GM18868 (cell line): ENCODE measurements at regions not wholly inside any gene's neighbourhood (a gene's known extent, or its start where the extent isn't known, plus 50 kb on each side); places are given as distances from the start of the nearest gene placed in this dataset.
A peak's percentile ranks its signal among the peaks of the same experiment; 100 is the strongest.
"Not testable (repeated sequence)": the region's sequence is repeated elsewhere in the genome, so short reads cannot be mapped to it uniquely, and the experiment has no call there.

Source experiments
- ATAC-seq: cut with Tn5 transposase; IDR thresholded peaks from one replicate; pipeline ENCODE4 v1.9.1; 2021; ENCODE audit warnings: mild to moderate bottlenecking, moderate library complexity; ENCODE audit not compliant: unreplicated experiment

DNA sequence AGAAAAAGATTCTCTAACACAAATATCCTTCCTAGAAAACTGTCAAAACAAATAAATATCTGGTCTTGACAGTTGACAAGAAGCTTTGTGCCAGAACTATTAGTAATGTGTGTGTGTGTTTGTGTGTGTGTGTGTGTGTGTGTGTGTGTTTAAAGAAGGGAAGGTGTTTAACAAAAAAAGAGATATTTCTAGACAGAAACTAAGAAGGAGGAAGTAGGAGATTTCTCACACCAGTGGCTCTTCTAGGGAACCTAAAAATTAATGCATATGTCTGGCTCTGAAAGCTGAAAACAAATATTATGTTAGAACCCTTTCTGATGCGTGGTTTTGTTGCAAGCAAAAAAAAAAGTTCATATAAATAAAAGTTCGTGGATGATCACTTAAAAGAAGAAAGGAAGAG lies 277.5 kb downstream of the RPS4Y2 start:
- no peak for ATAC-seq

DNA sequence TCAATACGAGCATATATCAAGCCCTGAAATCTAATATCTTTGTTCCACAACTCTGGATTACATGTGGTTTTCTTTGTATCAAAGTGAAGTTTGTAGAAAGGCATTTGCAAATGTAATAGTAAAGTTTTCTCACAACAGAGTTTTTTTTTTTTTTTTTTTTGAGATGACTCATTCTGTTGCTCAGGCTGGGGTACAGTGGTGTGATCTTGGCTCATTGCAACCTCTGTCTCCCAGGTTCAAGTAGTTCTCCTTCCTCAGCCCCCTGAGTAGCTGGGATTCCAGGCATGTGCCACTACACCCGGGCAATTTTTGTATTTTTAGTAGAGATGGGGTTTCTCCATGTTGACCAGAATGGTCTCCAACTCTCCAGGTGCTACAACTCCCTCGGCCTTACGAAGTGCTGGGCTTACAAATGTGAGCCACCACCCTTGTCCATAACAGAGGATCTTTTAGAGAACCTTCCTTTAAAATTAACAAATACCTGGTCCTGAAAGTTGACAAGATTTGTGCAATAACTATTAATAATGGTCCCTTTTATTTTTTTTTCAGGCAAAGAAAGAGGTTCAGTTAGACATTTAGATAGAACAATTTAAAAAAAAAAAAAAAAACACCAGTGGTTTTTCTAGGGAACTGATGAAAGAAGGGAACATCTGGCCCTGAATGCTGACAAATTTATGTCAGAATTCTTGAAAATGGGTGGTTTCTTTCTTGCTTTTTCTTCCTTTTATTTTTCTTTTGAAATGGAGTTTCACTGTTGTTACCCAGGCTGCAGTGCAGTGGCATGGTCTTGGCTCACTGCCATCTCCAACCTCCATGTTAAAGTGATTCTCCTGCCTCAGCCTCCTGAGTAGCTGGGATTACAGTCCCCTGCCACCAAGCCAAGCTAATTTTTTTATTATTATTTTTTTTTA lies 278.5 kb downstream of the RPS4Y2 start:
- ATAC-seq, result no peak

GRCh38 chrY:21037398-21037797 lies 281.5 kb downstream of the RPS4Y2 start:
- ATAC-seq, result not testable (repeated sequence)

GRCh38 chrY:21039811-21040210 lies 283.9 kb downstream of the RPS4Y2 start:
- no peak for ATAC-seq

DNA sequence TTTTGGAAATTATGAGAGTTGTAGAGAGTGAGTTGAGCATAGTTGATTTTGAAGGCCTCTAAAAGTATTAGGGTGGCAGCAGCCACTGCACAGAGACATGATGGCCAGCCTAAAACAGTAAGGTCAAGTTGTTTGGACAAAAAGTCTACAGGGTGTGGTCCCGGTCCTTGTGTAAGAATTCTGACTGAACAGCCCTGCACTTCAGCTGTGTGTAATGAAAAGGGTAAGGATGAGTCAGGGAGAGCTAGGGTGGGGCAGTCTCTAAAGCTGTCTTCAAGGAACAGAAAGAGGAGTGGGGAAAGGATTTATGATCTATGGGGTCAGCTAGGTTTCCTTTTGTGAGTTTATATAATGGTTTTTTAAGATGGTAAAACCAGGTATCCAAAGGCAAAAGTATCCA lies 284.8 kb downstream of the RPS4Y2 start:
- not testable (repeated sequence) for ATAC-seq

GRCh38 chrY:21073079-21073478 lies 317.2 kb downstream of the RPS4Y2 start:
- no peak for ATAC-seq

DNA sequence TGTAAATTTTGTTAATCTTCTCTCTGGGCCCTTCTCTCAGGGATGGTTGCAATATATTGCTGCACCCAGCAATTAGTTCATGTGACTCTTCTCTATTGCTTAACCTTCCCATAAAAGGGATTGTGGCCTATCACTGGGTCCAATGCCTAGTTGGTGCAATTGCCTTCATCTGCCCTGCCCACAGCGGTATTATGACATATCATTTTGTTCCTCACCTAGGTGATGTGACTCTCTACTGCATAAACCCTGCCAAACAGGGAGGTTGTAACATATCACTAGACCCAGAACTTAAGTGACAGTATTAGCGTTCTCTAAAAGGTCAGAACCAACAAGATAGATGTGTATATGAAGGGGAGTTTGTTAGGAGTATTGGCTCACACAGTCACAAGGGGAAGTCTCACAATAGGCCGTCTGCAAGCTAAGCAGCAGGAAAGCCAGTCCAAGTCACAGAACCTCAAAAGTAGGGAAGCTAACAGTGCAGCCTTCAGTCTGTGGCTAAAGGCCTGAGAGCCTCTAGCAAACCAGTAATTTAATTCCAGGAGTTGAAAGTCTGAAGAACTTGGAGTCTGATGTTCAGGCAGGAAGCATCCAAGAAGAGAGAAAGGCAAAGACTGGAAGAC lies 317.8 kb downstream of the RPS4Y2 start:
- no peak for ATAC-seq

GRCh38 chrY:21075658-21076057 lies 319.8 kb downstream of the RPS4Y2 start:
- no peak for ATAC-seq

GRCh38 chrY:21079670-21080069 lies 323.8 kb downstream of the RPS4Y2 start:
- ATAC-seq, result no peak

- no peak for ATAC-seq
These were observed 326.0 kb downstream of the RPS4Y2 start for GRCh38 chrY:21081640-21082611.

- ATAC-seq, result no peak
These were observed 326.7 kb downstream of the RPS4Y2 start for GRCh38 chrY:21082639-21083038.

GRCh38 chrY:21091909-21092308 lies 336.0 kb downstream of the RPS4Y2 start:
- no peak for ATAC-seq

DNA sequence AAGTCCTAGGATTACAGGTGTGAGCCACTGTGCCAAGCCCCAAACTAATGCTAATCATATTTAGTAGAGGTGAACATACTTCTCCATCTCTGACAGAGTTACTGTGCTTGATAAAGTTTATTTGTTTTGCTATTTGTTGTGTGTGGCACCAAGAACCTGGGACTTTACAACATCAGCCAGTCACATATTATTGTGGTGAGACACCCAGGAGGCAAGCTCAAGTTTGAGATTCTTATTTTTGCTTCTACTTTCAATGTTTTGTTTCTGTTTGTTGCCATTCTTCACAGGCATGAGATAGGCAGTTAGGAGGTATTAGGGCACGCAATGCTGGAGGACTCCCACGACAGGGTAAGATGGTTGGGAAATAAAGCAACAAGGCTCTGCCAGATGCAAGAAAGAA lies 346.6 kb downstream of the RPS4Y2 start:
- peak; percentile 48 for ATAC-seq

DNA sequence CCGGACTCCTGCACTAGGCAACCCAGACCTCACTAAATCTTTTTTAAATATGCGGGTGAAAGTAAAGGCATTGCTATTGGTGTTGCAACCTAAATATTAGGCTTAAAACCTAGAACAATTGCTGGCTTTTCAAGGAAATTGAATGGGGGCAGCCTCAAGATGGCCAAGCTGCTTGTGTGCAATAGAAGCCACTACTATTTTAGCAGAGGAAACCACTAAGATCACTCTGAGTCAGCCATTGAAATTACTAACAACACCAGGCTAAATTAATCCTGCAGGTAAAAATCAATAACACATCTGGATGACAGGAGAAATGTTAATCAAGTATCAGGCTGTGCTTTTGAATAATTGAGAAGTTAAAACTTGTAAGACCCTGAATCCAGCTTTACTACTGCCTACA lies 348.0 kb downstream of the RPS4Y2 start:
- no peak for ATAC-seq

GRCh38 chrY:21105529-21105928 lies 349.6 kb downstream of the RPS4Y2 start:
- no peak for ATAC-seq

DNA sequence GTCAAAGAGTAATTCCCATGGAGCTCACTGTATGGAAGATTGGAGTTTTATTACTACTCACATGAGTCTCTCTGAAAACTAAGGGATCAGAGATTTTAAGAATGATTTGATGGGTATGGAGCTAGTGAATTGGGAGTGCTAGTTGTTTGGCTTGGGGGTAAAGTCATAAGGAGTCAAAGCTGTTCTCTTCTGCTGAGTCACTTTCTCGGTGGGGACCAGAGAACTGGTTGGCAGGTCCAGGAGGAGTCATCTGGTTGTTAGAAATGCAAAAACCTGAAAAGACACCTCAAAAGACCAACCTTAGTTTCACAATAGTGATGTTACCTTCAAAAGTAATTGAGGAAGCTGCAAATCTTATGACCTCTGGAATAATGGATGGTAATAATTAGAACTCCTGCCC lies 355.4 kb downstream of the RPS4Y2 start:
- ATAC-seq, result no peak

DNA sequence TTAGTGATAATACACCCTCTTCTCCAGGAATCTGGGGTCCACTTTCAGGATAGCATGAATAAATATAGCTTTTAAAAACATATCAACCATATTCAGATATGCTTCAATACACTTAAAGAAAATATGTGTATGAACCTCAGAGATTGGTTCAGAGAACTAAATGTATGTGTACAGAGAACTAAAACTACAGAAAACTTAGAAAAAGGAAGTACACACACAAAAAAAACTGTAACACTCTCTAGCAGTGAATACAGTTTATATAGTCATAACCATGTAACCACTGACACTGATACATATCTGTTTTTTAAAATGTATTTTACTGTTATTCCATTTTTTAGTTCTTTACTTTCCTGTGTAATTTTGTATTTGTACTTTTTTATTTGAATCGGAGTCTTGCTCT lies 365.2 kb downstream of the RPS4Y2 start:
- no peak for ATAC-seq

DNA sequence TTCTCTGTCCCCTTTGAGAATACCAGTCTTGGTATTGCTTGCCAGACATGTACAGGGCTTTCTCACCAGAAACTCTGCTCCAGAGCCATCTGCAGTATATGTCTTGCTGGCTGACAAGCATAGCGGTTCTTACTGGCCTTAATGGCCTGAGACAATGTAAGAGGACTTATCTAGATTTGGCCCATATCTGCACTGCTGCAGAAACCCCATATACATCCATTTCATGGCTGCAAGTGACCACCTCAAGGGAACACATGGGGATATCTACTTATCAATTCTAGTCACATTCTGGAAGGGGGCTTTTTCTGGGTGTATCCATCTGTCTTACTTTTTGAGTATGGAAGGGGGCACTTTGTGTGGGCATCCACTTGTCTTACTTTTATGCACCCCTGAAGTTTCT lies 375.5 kb upstream of the RBMY1B start:
- ATAC-seq, result no peak

GRCh38 chrY:21138056-21138758 lies 372.9 kb upstream of the RBMY1B start:
- ATAC-seq, result no peak

DNA sequence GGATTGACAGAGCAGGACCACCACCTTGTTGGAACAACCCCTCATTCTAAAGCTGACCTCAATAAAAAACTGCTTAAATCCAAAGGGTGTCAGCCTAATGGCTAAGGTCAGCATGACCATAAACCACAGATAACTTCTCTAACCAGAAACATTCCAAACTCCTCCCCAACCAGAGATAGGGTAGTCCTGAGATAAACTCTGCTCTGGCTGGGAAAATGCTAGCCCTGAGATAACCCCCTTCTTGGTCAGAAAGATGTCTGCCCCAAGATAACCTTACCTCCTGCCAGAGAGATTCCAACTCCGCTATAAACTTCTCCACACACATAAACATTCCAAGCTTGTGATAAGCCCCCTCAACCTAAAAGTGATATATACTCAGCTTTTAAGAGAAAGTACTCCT lies 364.8 kb upstream of the RBMY1B start:
- no peak for ATAC-seq

- ATAC-seq, result no peak
These were observed 361.2 kb upstream of the RBMY1B start for GRCh38 chrY:21149971-21150370.
